Stimulated activated CD8-positive, alpha-beta memory T cell treated with anti-CD3 and anti-CD28 coated beads, Interleukin-12 subunit alpha, Interleukin-12 subunit beta, amount 100 ng/mL, for 4 hours (primary cell): ENCODE measurements at regions not wholly inside any gene's neighbourhood (a gene's known extent, or its start where the extent isn't known, plus 50 kb on each side); places are given as distances from the start of the nearest gene placed in this dataset.

Source experiments
- DNase-seq: peaks from one replicate; pipeline ENCODE4 v3.0.0-alpha.2; 2020; ENCODE audit warnings: low read depth

- no peak for DNase-seq
Observed at GRCh38 chr3:59545374-59545773, 495.5 kb upstream of the CFAP20DC start.

- DNase-seq: no peak
Observed at GRCh38 chr3:59542276-59542675, 492.5 kb upstream of the CFAP20DC start.

GRCh38 chr3:59540696-59541095 is 490.9 kb upstream of the CFAP20DC start:
- no peak for DNase-seq

- DNase-seq: no peak
Observed at GRCh38 chr3:59540241-59540640, 490.4 kb upstream of the CFAP20DC start.

- DNase-seq: no peak
Observed at GRCh38 chr3:59538753-59539432, 489.1 kb upstream of the CFAP20DC start.

- no peak for DNase-seq
Observed at GRCh38 chr3:59535791-59536221, 486.0 kb upstream of the CFAP20DC start.

GRCh38 chr3:59531994-59532393 is 482.2 kb upstream of the CFAP20DC start:
- DNase-seq: no peak

GRCh38 chr3:59531066-59531745 is 481.4 kb upstream of the CFAP20DC start:
- no peak for DNase-seq

GRCh38 chr3:59528251-59528650 is 478.4 kb upstream of the CFAP20DC start:
- no peak for DNase-seq

GRCh38 chr3:59527493-59527892 is 477.7 kb upstream of the CFAP20DC start:
- DNase-seq: no peak

- DNase-seq: no peak
Observed at GRCh38 chr3:59526999-59527398, 477.2 kb upstream of the CFAP20DC start.

- DNase-seq: no peak
Observed at GRCh38 chr3:59522550-59522949, 472.7 kb upstream of the CFAP20DC start.

- no peak for DNase-seq
Observed at GRCh38 chr3:59519094-59519493, 469.3 kb upstream of the CFAP20DC start.

GRCh38 chr3:59518283-59519055 is 468.6 kb upstream of the CFAP20DC start:
- DNase-seq: no peak

- no peak for DNase-seq
Observed at GRCh38 chr3:59517388-59517787, 467.6 kb upstream of the CFAP20DC start.

- DNase-seq: no peak
Observed at GRCh38 chr3:59515966-59516365, 466.1 kb upstream of the CFAP20DC start.

GRCh38 chr3:59514865-59515482 is 465.1 kb upstream of the CFAP20DC start:
- no peak for DNase-seq

- DNase-seq: no peak
Observed at GRCh38 chr3:59513570-59513969, 463.7 kb upstream of the CFAP20DC start.

- no peak for DNase-seq
Observed at GRCh38 chr3:59512066-59512465, 462.2 kb upstream of the CFAP20DC start.

GRCh38 chr3:59510576-59510975 is 460.8 kb upstream of the CFAP20DC start:
- no peak for DNase-seq

GRCh38 chr3:59508273-59508672 is 458.4 kb upstream of the CFAP20DC start:
- no peak for DNase-seq

GRCh38 chr3:59506191-59506590 is 456.4 kb upstream of the CFAP20DC start:
- DNase-seq: no peak

GRCh38 chr3:59503441-59503840 is 453.6 kb upstream of the CFAP20DC start:
- no peak for DNase-seq
